ENCODE measurements at regions not wholly inside any gene's neighbourhood (a gene's known extent, or its start where the extent isn't known, plus 50 kb on each side); places are given as distances from the start of the nearest gene placed in this dataset.

- Histone ChIP-seq H2AFZ (ENCODE audit: low read length) (no peak overlapping the region), H3K27ac (ENCODE audit: low read length) (no peak overlapping the region), H3K79me2 (ENCODE audit: low read length) (no peaks in the 10 kb centered on the region), H3K4me2 (ENCODE audit: low read depth, low read length) (no peak overlapping the region), H3K9me3 (replicated peaks; ENCODE audit: insufficient read depth, low read length) (no peaks in the 10 kb centered on the region), H3K4me1 (ENCODE audit: low read length) (no peaks in the 10 kb centered on the region), H3K9ac (ENCODE audit: low read length) (no peak overlapping the region), H3K27me3 (replicated peaks; ENCODE audit: insufficient read depth, low read length) (no peaks in the 10 kb centered on the region), H3K36me3 (replicated peaks; ENCODE audit: insufficient read depth, low read length) (no peaks in the 10 kb centered on the region), H3F3A (ENCODE audit: insufficient read depth, low read length) (no peaks in the 10 kb centered on the region), H3K9me2 (replicated peaks; ENCODE audit: insufficient read depth, low read length) (no peaks in the 10 kb centered on the region), H4K20me1 (ENCODE audit: insufficient read depth, low read length) (no peaks in the 10 kb centered on the region), H3K4me3 (ENCODE audit: low read length) (no peak overlapping the region)
- no peak for DNase-seq
- TF ChIP-seq EZH2phosphoT487 (IDR thresholded peaks at IDR 0.05; ENCODE audit: low read length) (no peak), CTCF (IDR thresholded peaks at IDR 0.05; ENCODE audit: low read length) (no peak), EZH2 (optimal IDR thresholded peaks at IDR 0.05; ENCODE audit: low read depth, low read length) (no peak)
Measured at GRCh38 chr4:53676402-53676871, 85.2 kb upstream of the LNX1 start.

GRCh38 chr4:53674903-53675302, 83.6 kb upstream of the LNX1 start:
- H3K4me3 ChIP-seq (ENCODE audit: low read length): no peak overlapping the region
- no peaks in the 10 kb centered on the region for H3K27me3 ChIP-seq (replicated peaks; ENCODE audit: insufficient read depth, low read length)
- H4K20me1 ChIP-seq (ENCODE audit: insufficient read depth, low read length): no peaks in the 10 kb centered on the region
- no peaks in the 10 kb centered on the region for H3K9me2 ChIP-seq (replicated peaks; ENCODE audit: insufficient read depth, low read length)
- H2AFZ ChIP-seq (ENCODE audit: low read length): no peak overlapping the region
- no peaks in the 10 kb centered on the region for H3K36me3 ChIP-seq (replicated peaks; ENCODE audit: insufficient read depth, low read length)
- no peaks in the 10 kb centered on the region for H3K9me3 ChIP-seq (replicated peaks; ENCODE audit: insufficient read depth, low read length)
- no peak overlapping the region for H3K4me2 ChIP-seq (ENCODE audit: low read depth, low read length)
- H3K4me1 ChIP-seq (ENCODE audit: low read length): no peaks in the 10 kb centered on the region
- no peaks in the 10 kb centered on the region for H3F3A ChIP-seq (ENCODE audit: insufficient read depth, low read length)
- no peak overlapping the region for H3K27ac ChIP-seq (ENCODE audit: low read length)
- H3K79me2 ChIP-seq (ENCODE audit: low read length): no peaks in the 10 kb centered on the region
- no peak for TF ChIP-seq EZH2phosphoT487 (IDR thresholded peaks at IDR 0.05; ENCODE audit: low read length)
- TF ChIP-seq EZH2 (optimal IDR thresholded peaks at IDR 0.05; ENCODE audit: low read depth, low read length): no peak
- TF ChIP-seq CTCF (IDR thresholded peaks at IDR 0.05; ENCODE audit: low read length): no peak
- H3K9ac ChIP-seq (ENCODE audit: low read length): no peak overlapping the region
- DNase-seq: no peak

- no peak for DNase-seq
- Histone ChIP-seq H3K79me2 (ENCODE audit: low read length) (no peaks in the 10 kb centered on the region), H3K4me1 (ENCODE audit: low read length) (no peaks in the 10 kb centered on the region), H3K4me2 (ENCODE audit: low read depth, low read length) (no peak overlapping the region), H3F3A (ENCODE audit: insufficient read depth, low read length) (no peaks in the 10 kb centered on the region), H3K27ac (ENCODE audit: low read length) (no peak overlapping the region), H3K27me3 (replicated peaks; ENCODE audit: insufficient read depth, low read length) (no peaks in the 10 kb centered on the region), H4K20me1 (ENCODE audit: insufficient read depth, low read length) (no peaks in the 10 kb centered on the region), H2AFZ (ENCODE audit: low read length) (no peak overlapping the region), H3K36me3 (replicated peaks; ENCODE audit: insufficient read depth, low read length) (no peaks in the 10 kb centered on the region), H3K9ac (ENCODE audit: low read length) (no peak overlapping the region), H3K9me3 (replicated peaks; ENCODE audit: insufficient read depth, low read length) (no peaks in the 10 kb centered on the region), H3K4me3 (ENCODE audit: low read length) (no peak overlapping the region), H3K9me2 (replicated peaks; ENCODE audit: insufficient read depth, low read length) (no peaks in the 10 kb centered on the region)
- TF ChIP-seq EZH2phosphoT487 (IDR thresholded peaks at IDR 0.05; ENCODE audit: low read length) (no peak), EZH2 (optimal IDR thresholded peaks at IDR 0.05; ENCODE audit: low read depth, low read length) (no peak), CTCF (IDR thresholded peaks at IDR 0.05; ENCODE audit: low read length) (no peak)
Measured at GRCh38 chr4:53672873-53673272, 81.6 kb upstream of the LNX1 start.
